ENCODE measurements at regions not wholly inside any gene's neighbourhood (a gene's known extent, or its start where the extent isn't known, plus 50 kb on each side); places are given as distances from the start of the nearest gene placed in this dataset.

- no peak for TF ChIP-seq POLR2AphosphoS5 (IDR thresholded peaks at IDR 0.05; ENCODE audit: insufficient read depth, low read depth, low read length)
- TF ChIP-seq MAX (IDR thresholded peaks at IDR 0.05; ENCODE audit: insufficient read depth, insufficient read length), result no peak
- no peak for TF ChIP-seq CTCF (IDR thresholded peaks at IDR 0.05; ENCODE audit: extremely low read depth in 1 of 2, insufficient read depth in 1 of 2, low read depth in 1 of 2, low read length in 2 of 2)
- no peak for TF ChIP-seq POLR2A (IDR thresholded peaks at IDR 0.05; ENCODE audit: low read depth, low read length)
- TF ChIP-seq GATA2 (IDR thresholded peaks at IDR 0.05; ENCODE audit: insufficient read depth, insufficient read length, low read depth, low read length), result no peak
- no peak for TF ChIP-seq JUN (IDR thresholded peaks at IDR 0.05; ENCODE audit: borderline replicate concordance, insufficient read depth, insufficient read length, low read depth)
- no peak for TF ChIP-seq EZH2 (IDR thresholded peaks at IDR 0.05; ENCODE audit: borderline replicate concordance, low read depth, low read length, severe bottlenecking)
These were observed 80.7 kb upstream of the OLFM4 start for GRCh38 chr13:52947921-52948373.

Measured in endothelial cell of umbilical vein (primary cell).